OCI-LY1 (cell line): ENCODE measurements at regions not wholly inside any gene's neighbourhood (a gene's known extent, or its start where the extent isn't known, plus 50 kb on each side); places are given as distances from the start of the nearest gene placed in this dataset.

Experiments used
- H2AFZ ChIP-seq: fragments of 200-600 bp; sonication (generic), shearing (Covaris generic); 2 replicates; pipeline ENCODE4 v1.6.0; 2014; ENCODE audit warnings: antibody characterized with exemption, mild to moderate bottlenecking, low read length
- H3F3A ChIP-seq: fragments of 200-600 bp; sonication (generic), shearing (Covaris generic); 2 replicates; pipeline ENCODE4 v1.6.0; 2014; ENCODE audit warnings: mild to moderate bottlenecking, antibody characterized with exemption, low read length, moderate library complexity; ENCODE audit not compliant: insufficient read depth
- H3K27ac ChIP-seq: fragments of 200-600 bp; sonication (generic); 2 replicates; pipeline ENCODE4 v1.5.1; 2014; ENCODE audit warnings: low read length, mixed run types, mild to moderate bottlenecking, low read depth; ENCODE audit not compliant: poor library complexity, severe bottlenecking
- H3K27me3 ChIP-seq: fragments of 200-600 bp; sonication (generic); 2 replicates; pipeline ENCODE4 v1.6.0; 2014; ENCODE audit warnings: antibody characterized with exemption, mild to moderate bottlenecking, low read length, moderate library complexity; ENCODE audit not compliant: insufficient read depth
- H3K36me3 ChIP-seq: fragments of 200-600 bp; sonication (generic); 2 replicates; pipeline ENCODE4 v1.6.1; 2014; ENCODE audit warnings: mild to moderate bottlenecking, antibody characterized with exemption, low read length, moderate library complexity, mixed read lengths; ENCODE audit not compliant: insufficient read depth
- H3K4me1 ChIP-seq: fragments of 200-600 bp; sonication (generic); 2 replicates; pipeline ENCODE4 v1.5.1; 2014; ENCODE audit warnings: mild to moderate bottlenecking, low read length, moderate library complexity; ENCODE audit not compliant: insufficient read depth, severe bottlenecking
- H3K4me2 ChIP-seq: fragments of 200-600 bp; sonication (generic), shearing (Covaris generic); 2 replicates; pipeline ENCODE4 v1.6.1; 2014; ENCODE audit warnings: low read length
- H3K4me3 ChIP-seq: fragments of 200-600 bp; sonication (generic); 2 replicates; pipeline ENCODE4 v1.5.1; 2014; ENCODE audit warnings: low read length, low read depth, mild to moderate bottlenecking, mixed read lengths; ENCODE audit not compliant: poor library complexity, severe bottlenecking
- H3K79me2 ChIP-seq: fragments of 200-600 bp; shearing (Covaris generic); 2 replicates; pipeline ENCODE4 v1.6.1; 2016; ENCODE audit warnings: mixed run types, low read length, mixed read lengths; ENCODE audit not compliant: insufficient read depth
- H3K9ac ChIP-seq: fragments of 200-600 bp; sonication (generic), shearing (Covaris generic); 2 replicates; pipeline ENCODE4 v1.6.1; 2014; ENCODE audit warnings: mild to moderate bottlenecking, low read length, mixed read lengths
- H3K9me2 ChIP-seq: fragments of 200-600 bp; sonication (generic), shearing (Covaris generic); 2 replicates; pipeline ENCODE4 v1.6.1; 2014; ENCODE audit warnings: low read depth, mild to moderate bottlenecking, low read length, mixed read lengths
- H3K9me3 ChIP-seq: fragments of 200-600 bp; shearing (Covaris generic); 2 replicates; pipeline ENCODE4 v1.6.1; 2014; ENCODE audit warnings: low read length, mixed read lengths
- H4K20me1 ChIP-seq: fragments of 200-600 bp; sonication (generic), shearing (Covaris generic); 2 replicates; pipeline ENCODE4 v1.6.0; 2016; ENCODE audit warnings: mild to moderate bottlenecking, low read length; ENCODE audit not compliant: insufficient read depth
- EZH2 ChIP-seq: fragments of 200-600 bp; sonication (generic), shearing (Covaris generic); IDR thresholded peaks from 2 replicates; pipeline ENCODE4 v1.8.0; 2017; ENCODE audit warnings: borderline replicate concordance, mixed run types, mild to moderate bottlenecking, antibody characterized with exemption, low read length, moderate library complexity, mixed read lengths
- TF ChIP-seq, protein P1 (sequence below): fragments of 200-600 bp; sonication (generic), shearing (Covaris generic); IDR thresholded peaks from 2 replicates; pipeline ENCODE4 v1.5.1; 2017; ENCODE audit warnings: mild to moderate bottlenecking, antibody characterized with exemption, low read length, moderate library complexity, mixed read lengths

DNA sequence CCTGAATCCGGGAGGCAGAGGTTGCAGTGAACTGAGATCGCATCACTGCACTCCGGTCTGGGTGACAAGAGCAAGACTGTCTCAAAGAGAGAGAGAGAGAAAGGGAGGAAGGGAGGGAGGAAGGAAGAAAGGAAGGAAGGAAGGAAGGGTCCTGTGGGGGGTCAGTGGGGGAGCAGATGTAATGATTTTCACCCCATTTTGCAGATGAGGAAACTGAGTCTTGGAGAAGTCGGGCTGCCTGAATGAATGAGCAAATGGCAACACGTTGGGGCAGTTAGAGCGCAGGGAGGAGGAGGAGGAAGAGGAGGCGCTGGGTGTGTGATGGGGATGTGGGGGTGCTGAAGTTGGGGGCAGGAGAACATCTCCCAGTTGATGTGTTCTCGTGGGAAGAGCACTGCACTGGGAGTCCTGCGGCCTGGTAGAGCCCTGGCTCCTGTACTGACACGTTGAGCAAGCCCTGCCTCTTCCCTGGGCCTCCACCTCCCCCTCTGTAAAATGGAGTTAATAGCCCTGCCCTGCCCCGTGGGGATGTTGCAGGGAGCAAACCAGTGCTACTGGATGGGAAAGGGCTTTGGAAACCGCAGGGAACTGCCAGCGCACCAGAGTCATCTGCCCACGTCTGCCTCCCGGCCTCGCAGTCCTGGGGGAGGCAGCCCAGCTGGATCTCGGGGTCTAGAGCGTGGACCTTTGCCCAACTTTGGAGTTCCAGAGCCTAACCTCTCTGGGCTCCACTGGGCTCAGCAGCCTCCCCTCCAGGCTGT lies 103.2 kb upstream of the CASZ1 start:
- Histone ChIP-seq H3K79me2 (no peaks in the 10 kb centered on the region), H3K9me3 (no peaks in the 10 kb centered on the region), H3K4me3 (no peak overlapping the region), H2AFZ (no peak overlapping the region), H3K4me2 (no peak overlapping the region), H3K9ac (no peak overlapping the region), H3K4me1 (no peaks in the 10 kb centered on the region), H3K27ac (no peak overlapping the region), H3K36me3 (no peaks in the 10 kb centered on the region), H3K9me2 (no peaks in the 10 kb centered on the region), H4K20me1 (no peaks in the 10 kb centered on the region), H3K27me3 (no peaks in the 10 kb centered on the region; the same call in 1 of the 2 replicates), H3F3A (no peaks in the 10 kb centered on the region)
- TF ChIP-seq, protein P1, sequence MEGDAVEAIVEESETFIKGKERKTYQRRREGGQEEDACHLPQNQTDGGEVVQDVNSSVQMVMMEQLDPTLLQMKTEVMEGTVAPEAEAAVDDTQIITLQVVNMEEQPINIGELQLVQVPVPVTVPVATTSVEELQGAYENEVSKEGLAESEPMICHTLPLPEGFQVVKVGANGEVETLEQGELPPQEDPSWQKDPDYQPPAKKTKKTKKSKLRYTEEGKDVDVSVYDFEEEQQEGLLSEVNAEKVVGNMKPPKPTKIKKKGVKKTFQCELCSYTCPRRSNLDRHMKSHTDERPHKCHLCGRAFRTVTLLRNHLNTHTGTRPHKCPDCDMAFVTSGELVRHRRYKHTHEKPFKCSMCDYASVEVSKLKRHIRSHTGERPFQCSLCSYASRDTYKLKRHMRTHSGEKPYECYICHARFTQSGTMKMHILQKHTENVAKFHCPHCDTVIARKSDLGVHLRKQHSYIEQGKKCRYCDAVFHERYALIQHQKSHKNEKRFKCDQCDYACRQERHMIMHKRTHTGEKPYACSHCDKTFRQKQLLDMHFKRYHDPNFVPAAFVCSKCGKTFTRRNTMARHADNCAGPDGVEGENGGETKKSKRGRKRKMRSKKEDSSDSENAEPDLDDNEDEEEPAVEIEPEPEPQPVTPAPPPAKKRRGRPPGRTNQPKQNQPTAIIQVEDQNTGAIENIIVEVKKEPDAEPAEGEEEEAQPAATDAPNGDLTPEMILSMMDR = no peak
- TF ChIP-seq EZH2 = no peak

DNA sequence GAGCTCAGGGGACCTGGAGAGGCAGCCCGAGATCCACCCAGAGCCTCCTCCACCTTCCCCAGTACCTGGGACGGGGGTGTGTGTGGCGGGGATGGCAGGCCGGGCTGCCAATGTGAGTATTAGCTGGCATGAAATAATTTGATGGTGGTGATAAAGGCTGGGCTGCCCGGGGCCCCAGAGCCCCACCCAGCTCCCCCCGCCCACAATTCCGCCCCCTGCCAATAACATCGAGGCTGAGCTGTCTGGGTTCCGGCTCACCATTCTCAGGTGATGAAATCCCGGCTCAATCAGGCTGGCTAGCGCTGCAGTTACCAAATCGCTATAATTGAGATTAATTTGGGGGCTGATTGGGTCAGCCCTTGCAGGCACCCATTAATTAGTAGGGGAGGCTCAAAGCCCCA lies 103.8 kb upstream of the CASZ1 start:
- H3K9me2 ChIP-seq = no peaks in the 10 kb centered on the region
- no peaks in the 10 kb centered on the region for H3K79me2 ChIP-seq
- no peak overlapping the region for H3K27ac ChIP-seq
- no peak overlapping the region for H3K4me3 ChIP-seq
- H3K4me2 ChIP-seq = no peak overlapping the region
- H2AFZ ChIP-seq = no peak overlapping the region
- H3F3A ChIP-seq = no peaks in the 10 kb centered on the region
- H3K36me3 ChIP-seq = no peaks in the 10 kb centered on the region
- no peaks in the 10 kb centered on the region for H3K4me1 ChIP-seq
- no peak overlapping the region for H3K9ac ChIP-seq
- TF ChIP-seq EZH2 = no peak
- TF ChIP-seq, protein P1 = no peak
- no peaks in the 10 kb centered on the region for H3K9me3 ChIP-seq
- H3K27me3 ChIP-seq = no peaks in the 10 kb centered on the region; the same call in 1 of the 2 replicates
- H4K20me1 ChIP-seq = no peaks in the 10 kb centered on the region

DNA sequence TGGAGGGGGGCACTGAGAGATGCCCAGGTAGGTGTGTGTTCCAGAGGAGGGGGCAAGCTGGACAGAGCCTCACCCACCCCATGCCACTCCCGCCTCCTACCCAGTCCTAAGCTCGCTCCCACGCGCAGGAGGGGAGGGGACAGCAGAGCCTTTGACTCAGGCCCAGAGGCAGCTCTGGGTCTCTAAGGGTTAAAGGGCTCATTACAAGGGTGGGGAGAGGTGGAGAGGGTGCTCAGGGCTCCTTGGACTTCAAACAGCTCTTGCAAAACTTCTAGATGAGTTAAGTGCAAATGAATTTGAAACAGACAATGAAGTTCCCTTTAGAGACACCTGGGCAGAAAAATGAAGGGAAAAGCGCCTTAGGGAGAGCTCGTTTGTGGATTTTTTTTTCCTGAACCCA lies 104.2 kb upstream of the CASZ1 start:
- H3K9me3 ChIP-seq = no peaks in the 10 kb centered on the region
- no peaks in the 10 kb centered on the region; the same call in 1 of the 2 replicates for H3K27me3 ChIP-seq
- no peak overlapping the region for H3K4me3 ChIP-seq
- no peaks in the 10 kb centered on the region for H3K4me1 ChIP-seq
- H4K20me1 ChIP-seq = no peaks in the 10 kb centered on the region
- TF ChIP-seq, protein P1 = no peak
- no peak for TF ChIP-seq EZH2
- H3K9ac ChIP-seq = no peak overlapping the region
- H3K9me2 ChIP-seq = no peaks in the 10 kb centered on the region
- H3K79me2 ChIP-seq = no peaks in the 10 kb centered on the region
- H3K27ac ChIP-seq = no peak overlapping the region
- H3K36me3 ChIP-seq = no peaks in the 10 kb centered on the region
- no peak overlapping the region for H2AFZ ChIP-seq
- H3F3A ChIP-seq = no peaks in the 10 kb centered on the region
- H3K4me2 ChIP-seq = no peak overlapping the region
